OCI-LY7 (cell line): ENCODE measurements at regions not wholly inside any gene's neighbourhood (a gene's known extent, or its start where the extent isn't known, plus 50 kb on each side); places are given as distances from the start of the nearest gene placed in this dataset.

Experiments
- EZH2phosphoT487 ChIP-seq: fragments of 200-600 bp; sonication (generic); IDR thresholded peaks from 2 replicates; pipeline ENCODE4 v1.6.1; 2018; ENCODE audit warnings: low read depth, borderline replicate concordance, mild to moderate bottlenecking, mixed run types, antibody characterized with exemption, low read length, moderate library complexity, mixed read lengths
- TF ChIP-seq, protein P1 (sequence below): fragments of 200-600 bp; sonication (generic); conservative IDR thresholded peaks from 2 replicates; pipeline ENCODE4 v1.5.1; 2014; ENCODE audit warnings: mild to moderate bottlenecking, antibody characterized with exemption, low read length, moderate library complexity, mixed read lengths

DNA sequence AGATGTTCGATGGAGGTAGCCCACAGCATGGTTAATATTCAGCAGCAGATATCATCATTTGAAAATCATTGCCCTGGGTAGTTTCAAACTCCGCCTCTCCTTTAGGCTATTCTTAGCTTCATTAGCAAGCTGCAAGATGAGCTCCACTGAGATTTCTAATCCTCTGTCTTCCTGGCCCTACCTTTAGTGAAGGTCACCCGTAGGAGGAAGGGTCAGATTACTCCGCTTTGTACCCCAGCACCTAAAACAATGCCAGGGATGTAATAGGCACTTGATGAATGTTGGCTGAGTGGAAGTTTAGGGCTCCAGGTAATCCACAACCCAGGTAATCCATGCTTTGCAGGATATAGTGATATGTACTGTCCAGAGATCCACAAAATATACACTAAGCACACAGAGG, 260.1 kb upstream of the MTNR1B start:
- no peak for TF ChIP-seq EZH2phosphoT487
- TF ChIP-seq, protein P1, sequence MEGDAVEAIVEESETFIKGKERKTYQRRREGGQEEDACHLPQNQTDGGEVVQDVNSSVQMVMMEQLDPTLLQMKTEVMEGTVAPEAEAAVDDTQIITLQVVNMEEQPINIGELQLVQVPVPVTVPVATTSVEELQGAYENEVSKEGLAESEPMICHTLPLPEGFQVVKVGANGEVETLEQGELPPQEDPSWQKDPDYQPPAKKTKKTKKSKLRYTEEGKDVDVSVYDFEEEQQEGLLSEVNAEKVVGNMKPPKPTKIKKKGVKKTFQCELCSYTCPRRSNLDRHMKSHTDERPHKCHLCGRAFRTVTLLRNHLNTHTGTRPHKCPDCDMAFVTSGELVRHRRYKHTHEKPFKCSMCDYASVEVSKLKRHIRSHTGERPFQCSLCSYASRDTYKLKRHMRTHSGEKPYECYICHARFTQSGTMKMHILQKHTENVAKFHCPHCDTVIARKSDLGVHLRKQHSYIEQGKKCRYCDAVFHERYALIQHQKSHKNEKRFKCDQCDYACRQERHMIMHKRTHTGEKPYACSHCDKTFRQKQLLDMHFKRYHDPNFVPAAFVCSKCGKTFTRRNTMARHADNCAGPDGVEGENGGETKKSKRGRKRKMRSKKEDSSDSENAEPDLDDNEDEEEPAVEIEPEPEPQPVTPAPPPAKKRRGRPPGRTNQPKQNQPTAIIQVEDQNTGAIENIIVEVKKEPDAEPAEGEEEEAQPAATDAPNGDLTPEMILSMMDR = no peak
